GM10266 (cell line): ENCODE measurements at regions not wholly inside any gene's neighbourhood (a gene's known extent, or its start where the extent isn't known, plus 50 kb on each side); places are given as distances from the start of the nearest gene placed in this dataset.

Experiments used
- DNase-seq: peaks from one replicate; pipeline ENCODE4 v3.0.0; 2012; ENCODE audit errors: extremely low spot score
- TF ChIP-seq, protein P1 (sequence below): IDR thresholded peaks from 2 replicates; pipeline ENCODE4 v1.5.1; 2012; ENCODE audit warnings: mild to moderate bottlenecking, low read depth; ENCODE audit not compliant: control insufficient read depth, insufficient read depth; ENCODE audit errors: missing control alignments

DNA sequence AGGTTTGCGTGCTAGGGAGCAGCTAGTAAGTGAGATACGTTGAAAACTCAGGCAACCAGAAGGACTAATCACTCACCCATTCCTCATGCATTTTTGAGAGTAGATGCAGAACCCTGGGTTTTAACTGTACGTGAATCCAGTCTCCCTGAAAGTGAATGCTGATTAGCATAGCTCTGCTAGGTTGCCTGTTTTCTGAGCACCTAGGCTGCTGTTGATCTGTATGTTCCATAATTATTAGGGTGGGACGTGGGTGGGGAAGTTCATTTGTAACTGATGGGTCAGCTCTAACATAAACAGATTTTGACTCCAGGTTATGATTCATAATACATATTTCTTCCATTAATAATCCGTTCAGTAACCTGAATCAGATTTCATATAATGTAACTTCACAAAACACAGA, 379.0 kb upstream of the FANCL start:
- no peak for DNase-seq
- TF ChIP-seq, protein P1, sequence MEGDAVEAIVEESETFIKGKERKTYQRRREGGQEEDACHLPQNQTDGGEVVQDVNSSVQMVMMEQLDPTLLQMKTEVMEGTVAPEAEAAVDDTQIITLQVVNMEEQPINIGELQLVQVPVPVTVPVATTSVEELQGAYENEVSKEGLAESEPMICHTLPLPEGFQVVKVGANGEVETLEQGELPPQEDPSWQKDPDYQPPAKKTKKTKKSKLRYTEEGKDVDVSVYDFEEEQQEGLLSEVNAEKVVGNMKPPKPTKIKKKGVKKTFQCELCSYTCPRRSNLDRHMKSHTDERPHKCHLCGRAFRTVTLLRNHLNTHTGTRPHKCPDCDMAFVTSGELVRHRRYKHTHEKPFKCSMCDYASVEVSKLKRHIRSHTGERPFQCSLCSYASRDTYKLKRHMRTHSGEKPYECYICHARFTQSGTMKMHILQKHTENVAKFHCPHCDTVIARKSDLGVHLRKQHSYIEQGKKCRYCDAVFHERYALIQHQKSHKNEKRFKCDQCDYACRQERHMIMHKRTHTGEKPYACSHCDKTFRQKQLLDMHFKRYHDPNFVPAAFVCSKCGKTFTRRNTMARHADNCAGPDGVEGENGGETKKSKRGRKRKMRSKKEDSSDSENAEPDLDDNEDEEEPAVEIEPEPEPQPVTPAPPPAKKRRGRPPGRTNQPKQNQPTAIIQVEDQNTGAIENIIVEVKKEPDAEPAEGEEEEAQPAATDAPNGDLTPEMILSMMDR, result no peak

DNA sequence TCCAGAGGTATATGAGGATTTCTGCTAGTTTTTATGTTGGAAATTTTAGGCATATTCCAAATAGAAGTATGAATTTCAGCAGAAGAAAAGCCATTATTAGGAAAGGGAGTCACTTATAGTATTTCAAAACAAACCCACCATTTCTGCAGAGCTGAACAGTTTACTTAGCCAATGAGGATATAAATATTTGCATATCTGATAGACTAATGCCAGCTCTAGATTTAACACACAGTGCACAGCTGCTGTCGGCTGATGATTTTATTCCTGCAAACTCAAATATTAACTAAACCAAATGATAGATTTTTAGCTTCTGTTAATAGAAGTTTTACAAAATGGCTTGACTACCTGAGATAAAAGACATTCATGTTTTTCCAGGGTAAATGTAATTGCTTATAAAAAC, 375.8 kb upstream of the FANCL start:
- TF ChIP-seq, protein P1, result no peak
- DNase-seq, result no peak

DNA sequence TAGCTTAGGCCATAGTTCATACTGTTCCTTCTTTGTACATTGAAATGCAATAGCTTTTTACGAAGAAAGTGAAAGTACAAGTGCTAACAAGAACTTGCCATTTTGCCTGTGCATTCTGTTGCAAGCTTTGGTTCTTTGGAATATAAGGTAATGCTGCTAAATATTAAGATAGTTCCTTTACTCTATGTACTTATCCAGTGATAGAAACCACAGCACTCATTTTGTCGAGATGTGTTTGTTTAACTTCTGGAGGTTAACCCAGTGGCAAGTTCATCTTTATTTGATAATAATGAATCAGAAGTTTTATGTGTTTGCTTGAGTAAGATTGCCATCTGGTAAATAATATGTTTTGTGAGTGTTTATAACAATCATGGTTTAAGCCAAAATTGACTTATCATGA, 373.1 kb upstream of the FANCL start:
- TF ChIP-seq, protein P1, result no peak
- DNase-seq, result no peak

DNA sequence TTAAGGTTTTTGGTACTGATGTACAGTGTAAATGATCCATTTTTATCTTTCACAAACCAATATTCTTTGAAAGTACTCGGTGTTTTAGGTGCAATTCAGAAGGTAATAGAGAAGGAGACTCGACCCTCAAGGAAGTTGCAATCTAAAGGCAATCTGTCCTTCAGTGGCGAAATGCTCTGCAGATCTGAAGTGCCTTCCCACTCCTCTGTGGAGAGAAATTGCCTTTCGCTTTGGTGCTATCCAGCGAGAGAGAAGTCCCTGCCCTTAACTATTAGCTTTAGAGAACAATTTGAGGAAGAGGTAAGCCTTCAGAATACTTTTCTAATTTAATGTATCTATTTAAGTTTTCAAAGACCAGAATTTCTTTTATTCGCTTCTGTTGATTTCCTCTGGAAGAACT, 371.8 kb upstream of the FANCL start:
- TF ChIP-seq, protein P1, result no peak
- DNase-seq, result no peak

DNA sequence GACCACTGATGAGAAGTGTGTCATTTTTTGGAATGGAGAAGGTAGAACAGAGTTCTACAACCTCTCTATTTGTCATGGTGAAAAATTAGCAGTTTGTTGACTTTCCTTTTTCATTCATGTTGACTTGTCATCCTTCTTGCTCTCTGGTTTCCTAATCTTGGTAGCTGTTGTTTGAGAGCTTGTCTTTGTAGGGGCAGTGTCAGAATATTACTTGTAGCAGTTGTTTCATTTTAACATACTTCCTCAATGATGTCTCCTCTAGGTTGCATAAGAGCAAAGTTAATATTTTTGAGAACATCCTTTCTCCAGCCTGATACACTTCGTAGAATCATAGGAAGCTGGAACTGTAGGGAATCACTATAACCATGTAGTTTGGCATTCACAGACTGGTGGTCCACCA, 368.2 kb upstream of the FANCL start:
- DNase-seq, result no peak
- TF ChIP-seq, protein P1, result no peak

DNA sequence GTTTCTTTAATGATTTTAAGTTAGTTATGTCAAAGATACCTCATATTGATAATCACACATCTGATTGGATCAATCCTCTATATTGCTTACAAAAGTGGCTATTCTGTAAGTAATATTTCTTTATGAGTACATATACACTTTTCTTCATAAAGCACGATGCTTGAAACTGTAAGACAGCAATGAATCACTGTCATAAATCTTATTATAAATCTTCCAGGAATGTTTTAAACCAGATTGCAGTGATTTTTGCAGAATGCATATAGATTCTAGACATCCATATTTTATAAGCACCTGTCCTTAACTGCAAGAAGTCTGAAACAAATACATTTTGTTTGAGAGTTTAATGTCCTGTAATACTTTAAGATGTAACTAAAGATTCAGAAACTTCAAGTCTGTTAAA, 367.0 kb upstream of the FANCL start:
- TF ChIP-seq, protein P1, result no peak
- DNase-seq, result no peak

DNA sequence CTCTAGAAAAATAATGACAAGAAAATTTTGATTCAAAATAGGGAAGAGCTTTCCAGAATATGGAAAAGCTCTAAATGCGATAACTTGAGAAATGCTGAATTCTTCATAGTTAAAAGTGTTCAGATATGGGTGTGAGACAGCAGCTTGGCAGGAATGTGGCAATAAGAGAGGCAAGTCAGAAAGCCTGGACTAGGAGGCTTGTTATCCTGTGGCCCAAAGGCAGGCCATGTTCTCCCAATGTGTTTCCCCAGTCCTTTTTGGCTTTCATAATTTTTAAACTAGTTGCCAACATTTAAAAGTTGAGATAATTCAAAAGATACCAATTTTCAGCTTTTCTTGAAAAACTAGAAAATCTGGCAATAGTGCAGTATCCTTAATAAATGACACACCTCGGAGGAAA, 366.3 kb upstream of the FANCL start:
- TF ChIP-seq, protein P1, result no peak
- DNase-seq, result no peak
